HL-60 (cell line): ENCODE measurements at regions not wholly inside any gene's neighbourhood (a gene's known extent, or its start where the extent isn't known, plus 50 kb on each side); places are given as distances from the start of the nearest gene placed in this dataset.

ENCODE experiments used
- POLR2AphosphoS5 ChIP-seq: IDR thresholded peaks from 2 replicates; pipeline ENCODE4 v1.6.1; 2012; ENCODE audit warnings: low read depth
- SPI1 ChIP-seq: IDR thresholded peaks from 2 replicates; pipeline ENCODE4 v1.6.1; 2012; ENCODE audit warnings: low read depth, mild to moderate bottlenecking, borderline replicate concordance
- TF ChIP-seq, protein P1 (sequence below): IDR thresholded peaks from one replicate; pipeline ENCODE4 v1.5.1; 2011; ENCODE audit warnings: low read length, control low read depth, inconsistent platforms; ENCODE audit not compliant: insufficient read depth
- TF ChIP-seq, protein P2 (sequence below): IDR thresholded peaks from 2 replicates; pipeline ENCODE4 v1.6.1; 2012; ENCODE audit warnings: low read depth; ENCODE audit not compliant: insufficient replicate concordance

DNA sequence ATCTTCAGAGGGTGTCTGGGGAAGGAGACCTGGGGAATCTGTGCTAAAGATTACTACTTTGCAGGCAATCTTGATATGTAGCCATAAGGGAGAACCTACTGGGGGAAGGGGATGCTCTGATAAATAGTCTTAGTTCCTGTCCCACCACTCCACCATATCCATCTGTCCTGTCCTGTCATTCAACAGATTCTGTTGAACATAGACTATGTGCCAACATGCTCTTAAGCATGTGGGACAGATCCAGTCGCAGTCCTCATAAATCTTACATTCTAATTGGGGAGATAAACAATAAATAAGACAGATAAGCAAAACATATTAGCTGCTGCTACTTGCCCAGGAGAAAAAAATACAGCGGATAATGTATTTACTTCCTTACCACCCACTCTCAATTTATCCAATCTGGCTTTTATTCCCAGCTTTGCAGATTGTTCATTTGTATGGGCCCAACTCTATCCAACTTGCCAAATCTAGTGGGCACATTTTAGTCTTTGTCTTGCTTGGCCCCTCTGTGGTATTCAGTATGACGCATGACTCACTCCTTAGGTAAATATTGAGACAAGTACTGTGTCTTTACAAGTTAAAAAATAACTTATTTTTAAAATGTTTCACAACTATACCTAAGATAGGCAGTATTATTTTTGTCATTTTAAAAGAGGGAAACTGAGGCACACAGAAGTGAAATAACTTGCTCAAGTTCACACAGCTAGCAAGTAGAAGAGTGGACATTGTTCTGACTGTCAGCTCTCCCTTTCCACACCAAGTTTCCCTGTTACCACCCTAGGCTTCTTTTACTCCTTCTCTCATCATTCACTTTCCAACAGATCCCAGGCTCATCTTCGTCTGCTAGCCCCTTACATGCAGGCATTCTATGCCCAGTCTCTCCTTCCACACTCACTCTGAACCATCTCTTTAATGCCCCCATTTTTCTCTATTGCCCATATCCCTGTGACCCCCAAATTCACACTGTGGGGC, 133.6 kb upstream of the SESN3 start:
- TF ChIP-seq, protein P1, sequence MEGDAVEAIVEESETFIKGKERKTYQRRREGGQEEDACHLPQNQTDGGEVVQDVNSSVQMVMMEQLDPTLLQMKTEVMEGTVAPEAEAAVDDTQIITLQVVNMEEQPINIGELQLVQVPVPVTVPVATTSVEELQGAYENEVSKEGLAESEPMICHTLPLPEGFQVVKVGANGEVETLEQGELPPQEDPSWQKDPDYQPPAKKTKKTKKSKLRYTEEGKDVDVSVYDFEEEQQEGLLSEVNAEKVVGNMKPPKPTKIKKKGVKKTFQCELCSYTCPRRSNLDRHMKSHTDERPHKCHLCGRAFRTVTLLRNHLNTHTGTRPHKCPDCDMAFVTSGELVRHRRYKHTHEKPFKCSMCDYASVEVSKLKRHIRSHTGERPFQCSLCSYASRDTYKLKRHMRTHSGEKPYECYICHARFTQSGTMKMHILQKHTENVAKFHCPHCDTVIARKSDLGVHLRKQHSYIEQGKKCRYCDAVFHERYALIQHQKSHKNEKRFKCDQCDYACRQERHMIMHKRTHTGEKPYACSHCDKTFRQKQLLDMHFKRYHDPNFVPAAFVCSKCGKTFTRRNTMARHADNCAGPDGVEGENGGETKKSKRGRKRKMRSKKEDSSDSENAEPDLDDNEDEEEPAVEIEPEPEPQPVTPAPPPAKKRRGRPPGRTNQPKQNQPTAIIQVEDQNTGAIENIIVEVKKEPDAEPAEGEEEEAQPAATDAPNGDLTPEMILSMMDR = no peak
- no peak for TF ChIP-seq POLR2AphosphoS5
- TF ChIP-seq, protein P2, sequence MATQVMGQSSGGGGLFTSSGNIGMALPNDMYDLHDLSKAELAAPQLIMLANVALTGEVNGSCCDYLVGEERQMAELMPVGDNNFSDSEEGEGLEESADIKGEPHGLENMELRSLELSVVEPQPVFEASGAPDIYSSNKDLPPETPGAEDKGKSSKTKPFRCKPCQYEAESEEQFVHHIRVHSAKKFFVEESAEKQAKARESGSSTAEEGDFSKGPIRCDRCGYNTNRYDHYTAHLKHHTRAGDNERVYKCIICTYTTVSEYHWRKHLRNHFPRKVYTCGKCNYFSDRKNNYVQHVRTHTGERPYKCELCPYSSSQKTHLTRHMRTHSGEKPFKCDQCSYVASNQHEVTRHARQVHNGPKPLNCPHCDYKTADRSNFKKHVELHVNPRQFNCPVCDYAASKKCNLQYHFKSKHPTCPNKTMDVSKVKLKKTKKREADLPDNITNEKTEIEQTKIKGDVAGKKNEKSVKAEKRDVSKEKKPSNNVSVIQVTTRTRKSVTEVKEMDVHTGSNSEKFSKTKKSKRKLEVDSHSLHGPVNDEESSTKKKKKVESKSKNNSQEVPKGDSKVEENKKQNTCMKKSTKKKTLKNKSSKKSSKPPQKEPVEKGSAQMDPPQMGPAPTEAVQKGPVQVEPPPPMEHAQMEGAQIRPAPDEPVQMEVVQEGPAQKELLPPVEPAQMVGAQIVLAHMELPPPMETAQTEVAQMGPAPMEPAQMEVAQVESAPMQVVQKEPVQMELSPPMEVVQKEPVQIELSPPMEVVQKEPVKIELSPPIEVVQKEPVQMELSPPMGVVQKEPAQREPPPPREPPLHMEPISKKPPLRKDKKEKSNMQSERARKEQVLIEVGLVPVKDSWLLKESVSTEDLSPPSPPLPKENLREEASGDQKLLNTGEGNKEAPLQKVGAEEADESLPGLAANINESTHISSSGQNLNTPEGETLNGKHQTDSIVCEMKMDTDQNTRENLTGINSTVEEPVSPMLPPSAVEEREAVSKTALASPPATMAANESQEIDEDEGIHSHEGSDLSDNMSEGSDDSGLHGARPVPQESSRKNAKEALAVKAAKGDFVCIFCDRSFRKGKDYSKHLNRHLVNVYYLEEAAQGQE = no peak
- TF ChIP-seq SPI1 = no peak
